ENCODE measurements at regions not wholly inside any gene's neighbourhood (a gene's known extent, or its start where the extent isn't known, plus 50 kb on each side); places are given as distances from the start of the nearest gene placed in this dataset.

DNA sequence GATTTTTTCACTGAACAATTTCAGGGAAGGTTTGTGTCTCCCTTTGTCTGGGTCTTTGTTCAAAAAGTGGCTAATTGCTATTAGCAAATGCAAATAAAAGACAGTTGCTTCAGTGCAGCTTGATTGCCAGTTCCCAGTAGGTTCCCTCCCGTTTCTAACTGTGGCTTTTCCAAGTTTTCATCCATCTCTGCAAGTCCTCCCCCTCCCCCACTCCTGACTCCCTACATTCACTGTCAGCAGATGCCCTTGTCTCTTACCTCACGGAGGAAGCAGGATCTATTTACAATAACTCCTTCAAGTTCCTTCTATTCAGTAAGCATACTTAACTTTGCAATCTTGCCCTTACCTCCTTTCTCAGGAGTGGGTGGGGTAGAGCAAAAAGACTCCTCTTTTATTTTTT, 55.4 kb upstream of the SCEL start:
- H3K27ac ChIP-seq: no peak overlapping the region
- no peaks in the 10 kb centered on the region for H3K9me2 ChIP-seq (replicated peaks; ENCODE audit: insufficient read depth)
- WGBS (ENCODE audit: low lambda C conversion rate, missing lambda C conversion rate): 24% methylated on average over 2 of the region's 2 CpGs
- H3K4me2 ChIP-seq: no peak overlapping the region
- DNase-seq (ENCODE audit: low spot score): peak; percentile 14
- no peaks in the 10 kb centered on the region for H4K20me1 ChIP-seq (ENCODE audit: insufficient read depth, poor library complexity, severe bottlenecking)
- H3K4me3 ChIP-seq: no peak overlapping the region
- TF ChIP-seq, protein P1, sequence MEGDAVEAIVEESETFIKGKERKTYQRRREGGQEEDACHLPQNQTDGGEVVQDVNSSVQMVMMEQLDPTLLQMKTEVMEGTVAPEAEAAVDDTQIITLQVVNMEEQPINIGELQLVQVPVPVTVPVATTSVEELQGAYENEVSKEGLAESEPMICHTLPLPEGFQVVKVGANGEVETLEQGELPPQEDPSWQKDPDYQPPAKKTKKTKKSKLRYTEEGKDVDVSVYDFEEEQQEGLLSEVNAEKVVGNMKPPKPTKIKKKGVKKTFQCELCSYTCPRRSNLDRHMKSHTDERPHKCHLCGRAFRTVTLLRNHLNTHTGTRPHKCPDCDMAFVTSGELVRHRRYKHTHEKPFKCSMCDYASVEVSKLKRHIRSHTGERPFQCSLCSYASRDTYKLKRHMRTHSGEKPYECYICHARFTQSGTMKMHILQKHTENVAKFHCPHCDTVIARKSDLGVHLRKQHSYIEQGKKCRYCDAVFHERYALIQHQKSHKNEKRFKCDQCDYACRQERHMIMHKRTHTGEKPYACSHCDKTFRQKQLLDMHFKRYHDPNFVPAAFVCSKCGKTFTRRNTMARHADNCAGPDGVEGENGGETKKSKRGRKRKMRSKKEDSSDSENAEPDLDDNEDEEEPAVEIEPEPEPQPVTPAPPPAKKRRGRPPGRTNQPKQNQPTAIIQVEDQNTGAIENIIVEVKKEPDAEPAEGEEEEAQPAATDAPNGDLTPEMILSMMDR (IDR thresholded peaks at IDR 0.05; ENCODE audit: poor library complexity): no peak
- TF ChIP-seq EZH2phosphoT487 (IDR thresholded peaks at IDR 0.05; ENCODE audit: low read depth, severe bottlenecking, unreplicated experiment) (no peak), EZH2 (IDR thresholded peaks at IDR 0.05; ENCODE audit: borderline replicate concordance) (no peak)
- H2AFZ ChIP-seq: no peak overlapping the region
- H3K27me3 ChIP-seq: no peaks in the 10 kb centered on the region
- H3K9me3 ChIP-seq (ENCODE audit: low read depth): no peaks in the 10 kb centered on the region
- H3K4me1 ChIP-seq (ENCODE audit: insufficient read depth): no peaks in the 10 kb centered on the region
- H3K36me3 ChIP-seq (replicated peaks; ENCODE audit: insufficient read depth, low read depth): no peaks in the 10 kb centered on the region
- no peaks in the 10 kb centered on the region for H3K79me2 ChIP-seq

DNA sequence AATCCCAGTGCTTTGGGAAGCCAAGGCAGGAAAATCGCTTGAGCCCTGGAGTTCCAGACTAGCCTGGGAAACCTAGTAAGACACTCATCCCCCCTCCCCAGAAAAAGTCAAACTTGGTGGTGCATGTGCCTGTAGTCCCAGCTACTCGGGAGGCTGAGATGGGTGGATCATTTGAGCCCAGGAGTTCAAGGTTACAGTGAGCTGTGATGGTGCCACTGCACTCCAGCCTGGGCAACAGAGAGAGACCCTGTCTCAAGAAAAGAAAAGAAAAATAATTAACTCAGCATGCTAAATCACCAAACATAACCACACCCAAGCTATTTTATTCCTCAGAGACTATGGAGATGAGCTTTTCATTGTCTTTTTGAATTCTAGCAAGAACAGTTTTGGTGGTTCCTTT, 56.2 kb upstream of the SCEL start:
- no peak for TF ChIP-seq EZH2 (IDR thresholded peaks at IDR 0.05; ENCODE audit: borderline replicate concordance)
- TF ChIP-seq EZH2phosphoT487 (IDR thresholded peaks at IDR 0.05; ENCODE audit: low read depth, severe bottlenecking, unreplicated experiment): no peak
- TF ChIP-seq, protein P1 (IDR thresholded peaks at IDR 0.05; ENCODE audit: poor library complexity): no peak
- 68% methylated on average over 2 of the region's 2 CpGs for WGBS (ENCODE audit: low lambda C conversion rate, missing lambda C conversion rate)
- Histone ChIP-seq H3K36me3 (replicated peaks; ENCODE audit: insufficient read depth, low read depth) (no peaks in the 10 kb centered on the region), H3K4me2 (no peak overlapping the region), H3K9me3 (ENCODE audit: low read depth) (no peaks in the 10 kb centered on the region), H3K4me3 (no peak overlapping the region), H3K27ac (no peak overlapping the region), H3K4me1 (ENCODE audit: insufficient read depth) (no peaks in the 10 kb centered on the region), H3K9me2 (replicated peaks; ENCODE audit: insufficient read depth) (no peaks in the 10 kb centered on the region), H3K27me3 (no peaks in the 10 kb centered on the region), H2AFZ (no peak overlapping the region), H4K20me1 (ENCODE audit: insufficient read depth, poor library complexity, severe bottlenecking) (no peaks in the 10 kb centered on the region), H3K79me2 (no peaks in the 10 kb centered on the region)
- no peak for DNase-seq (ENCODE audit: low spot score)

DNA sequence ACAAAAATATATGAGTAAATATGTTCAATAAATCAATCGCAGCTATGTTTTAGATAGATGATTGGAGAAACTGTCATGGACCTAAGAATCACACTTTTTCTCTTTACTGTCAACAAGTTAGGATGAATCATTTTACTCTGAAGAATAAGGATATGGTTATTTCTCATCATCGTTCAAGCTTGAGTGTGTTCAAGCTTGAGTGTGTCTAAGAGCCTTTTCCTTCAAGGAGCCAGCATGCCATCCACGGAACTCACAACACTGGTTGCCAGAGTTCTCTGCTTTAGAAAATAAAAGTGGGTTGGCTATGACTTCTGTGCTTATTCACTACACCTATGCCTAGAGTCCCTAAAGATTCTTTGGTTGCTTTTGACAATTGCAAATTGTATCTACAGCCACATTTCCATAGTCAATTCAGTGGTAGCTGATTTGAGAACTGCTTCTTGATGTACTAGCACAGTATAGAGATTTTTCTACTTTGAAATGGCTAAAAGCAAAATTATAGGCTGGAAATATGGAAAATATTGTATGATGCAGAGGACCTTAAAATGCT, 58.1 kb upstream of the SCEL start:
- no peak overlapping the region for H3K27ac ChIP-seq
- no peaks in the 10 kb centered on the region for H3K4me1 ChIP-seq (ENCODE audit: insufficient read depth)
- H3K4me3 ChIP-seq: no peak overlapping the region
- H3K9me2 ChIP-seq (replicated peaks; ENCODE audit: insufficient read depth): no peaks in the 10 kb centered on the region
- H3K27me3 ChIP-seq: no peaks in the 10 kb centered on the region
- no peaks in the 10 kb centered on the region for H3K36me3 ChIP-seq (replicated peaks; ENCODE audit: insufficient read depth, low read depth)
- no peaks in the 10 kb centered on the region for H3K79me2 ChIP-seq
- no peaks in the 10 kb centered on the region for H3K9me3 ChIP-seq (ENCODE audit: low read depth)
- TF ChIP-seq, protein P1 (IDR thresholded peaks at IDR 0.05; ENCODE audit: poor library complexity): no peak
- TF ChIP-seq EZH2 (IDR thresholded peaks at IDR 0.05; ENCODE audit: borderline replicate concordance) (no peak), EZH2phosphoT487 (IDR thresholded peaks at IDR 0.05; ENCODE audit: low read depth, severe bottlenecking, unreplicated experiment) (no peak)
- DNase-seq (ENCODE audit: low spot score): no peak
- no peak overlapping the region for H3K4me2 ChIP-seq
- WGBS (ENCODE audit: low lambda C conversion rate, missing lambda C conversion rate): 88% methylated on average over 3 of the region's 3 CpGs
- peak overlapping the region; percentile 77 for H2AFZ ChIP-seq
- no peaks in the 10 kb centered on the region for H4K20me1 ChIP-seq (ENCODE audit: insufficient read depth, poor library complexity, severe bottlenecking)

DNA sequence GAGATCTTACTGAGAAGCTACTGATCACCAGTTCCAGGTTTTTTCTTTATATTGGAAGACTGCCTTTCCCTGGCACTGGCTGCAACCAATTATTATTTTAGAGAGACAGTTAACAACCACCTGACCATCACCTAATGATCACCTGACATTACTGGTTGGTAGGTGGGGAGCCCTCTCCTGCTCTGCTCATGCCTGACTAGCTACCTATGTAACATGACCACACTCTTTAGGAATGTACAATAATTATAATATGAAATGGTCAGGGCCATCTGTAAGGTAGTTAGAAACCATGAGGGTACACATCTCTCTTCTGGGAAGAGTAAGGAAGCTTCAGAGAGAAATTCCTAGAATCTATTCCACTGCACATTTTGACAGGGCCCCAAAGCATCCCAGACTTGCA, 59.0 kb upstream of the SCEL start:
- H3K79me2 ChIP-seq: no peaks in the 10 kb centered on the region
- H3K9me3 ChIP-seq (ENCODE audit: low read depth): no peaks in the 10 kb centered on the region
- H2AFZ ChIP-seq: no peak overlapping the region
- H3K4me3 ChIP-seq: no peak overlapping the region
- H3K9me2 ChIP-seq (replicated peaks; ENCODE audit: insufficient read depth): no peaks in the 10 kb centered on the region
- H3K27me3 ChIP-seq: no peaks in the 10 kb centered on the region
- no peaks in the 10 kb centered on the region for H4K20me1 ChIP-seq (ENCODE audit: insufficient read depth, poor library complexity, severe bottlenecking)
- H3K27ac ChIP-seq: no peak overlapping the region
- no peaks in the 10 kb centered on the region for H3K4me1 ChIP-seq (ENCODE audit: insufficient read depth)
- H3K36me3 ChIP-seq (replicated peaks; ENCODE audit: insufficient read depth, low read depth): no peaks in the 10 kb centered on the region
- no peak overlapping the region for H3K4me2 ChIP-seq
- TF ChIP-seq EZH2phosphoT487 (IDR thresholded peaks at IDR 0.05; ENCODE audit: low read depth, severe bottlenecking, unreplicated experiment) (no peak), EZH2 (IDR thresholded peaks at IDR 0.05; ENCODE audit: borderline replicate concordance) (no peak)
- TF ChIP-seq, protein P1 (IDR thresholded peaks at IDR 0.05; ENCODE audit: poor library complexity): no peak
- DNase-seq (ENCODE audit: low spot score): no peak

All from hepatocyte (in vitro differentiated cells).